ENCODE measurements at regions not wholly inside any gene's neighbourhood (a gene's known extent, or its start where the extent isn't known, plus 50 kb on each side); places are given as distances from the start of the nearest gene placed in this dataset.
"Not testable (repeated sequence)": the region's sequence is repeated elsewhere in the genome, so short reads cannot be mapped to it uniquely, and the experiment has no call there.

- DNase-seq (ENCODE audit: low spot score): no peak
Observed at GRCh38 chr1:73842436-73842835, 355.5 kb downstream of the LRRIQ3 start.

- DNase-seq (ENCODE audit: low spot score): no peak
Observed at GRCh38 chr1:73839922-73840321, 358.1 kb downstream of the LRRIQ3 start.

- DNase-seq (ENCODE audit: low spot score): no peak
Observed at GRCh38 chr1:73832276-73833181, 365.4 kb downstream of the LRRIQ3 start.

GRCh38 chr1:73827283-73827682 lies 370.7 kb downstream of the LRRIQ3 start:
- not testable (repeated sequence) for DNase-seq (ENCODE audit: low spot score)

GRCh38 chr1:73824065-73824464 lies 373.9 kb downstream of the LRRIQ3 start:
- DNase-seq (ENCODE audit: low spot score): no peak

- DNase-seq (ENCODE audit: low spot score): no peak
Observed at GRCh38 chr1:73821520-73821919, 376.5 kb downstream of the LRRIQ3 start.

GRCh38 chr1:73820843-73821242 lies 377.1 kb downstream of the LRRIQ3 start:
- DNase-seq (ENCODE audit: low spot score): no peak

GRCh38 chr1:73813716-73814115 lies 384.3 kb downstream of the LRRIQ3 start:
- no peak for DNase-seq (ENCODE audit: low spot score)

GRCh38 chr1:73813236-73813635 lies 384.7 kb downstream of the LRRIQ3 start:
- no peak for DNase-seq (ENCODE audit: low spot score)

- DNase-seq (ENCODE audit: low spot score): no peak
Observed at GRCh38 chr1:73811798-73812197, 386.2 kb downstream of the LRRIQ3 start.

GRCh38 chr1:73804935-73805334 lies 393.0 kb downstream of the LRRIQ3 start:
- no peak for DNase-seq (ENCODE audit: low spot score)

GRCh38 chr1:73803380-73803779 lies 394.6 kb downstream of the LRRIQ3 start:
- no peak for DNase-seq (ENCODE audit: low spot score)

- DNase-seq (ENCODE audit: low spot score): no peak
Observed at GRCh38 chr1:73801912-73802429, 396.0 kb downstream of the LRRIQ3 start.

- no peak for DNase-seq (ENCODE audit: low spot score)
Observed at GRCh38 chr1:73800376-73800775, 397.6 kb downstream of the LRRIQ3 start.

- no peak for DNase-seq (ENCODE audit: low spot score)
Observed at GRCh38 chr1:73789965-73790364, 408.0 kb downstream of the LRRIQ3 start.

GRCh38 chr1:73784026-73784425 lies 413.9 kb downstream of the LRRIQ3 start:
- DNase-seq (ENCODE audit: low spot score): no peak

- DNase-seq (ENCODE audit: low spot score): no peak
Observed at GRCh38 chr1:73783352-73783751, 414.6 kb downstream of the LRRIQ3 start.

GRCh38 chr1:73782901-73783300 lies 415.1 kb downstream of the LRRIQ3 start:
- DNase-seq (ENCODE audit: low spot score): no peak

GRCh38 chr1:73781251-73781650 lies 416.7 kb downstream of the LRRIQ3 start:
- no peak for DNase-seq (ENCODE audit: low spot score)

- no peak for DNase-seq (ENCODE audit: low spot score)
Observed at GRCh38 chr1:73778471-73778870, 419.5 kb downstream of the LRRIQ3 start.

- no peak for DNase-seq (ENCODE audit: low spot score)
Observed at GRCh38 chr1:73775896-73776295, 422.1 kb downstream of the LRRIQ3 start.

- no peak for DNase-seq (ENCODE audit: low spot score)
Observed at GRCh38 chr1:73772941-73773340, 425.0 kb downstream of the LRRIQ3 start.

- no peak for DNase-seq (ENCODE audit: low spot score)
Observed at GRCh38 chr1:73771396-73771795, 426.6 kb downstream of the LRRIQ3 start.

Data from globus pallidus (tissue), 1 donor.